ENCODE measurements at regions not wholly inside any gene's neighbourhood (a gene's known extent, or its start where the extent isn't known, plus 50 kb on each side); places are given as distances from the start of the nearest gene placed in this dataset.

DNA sequence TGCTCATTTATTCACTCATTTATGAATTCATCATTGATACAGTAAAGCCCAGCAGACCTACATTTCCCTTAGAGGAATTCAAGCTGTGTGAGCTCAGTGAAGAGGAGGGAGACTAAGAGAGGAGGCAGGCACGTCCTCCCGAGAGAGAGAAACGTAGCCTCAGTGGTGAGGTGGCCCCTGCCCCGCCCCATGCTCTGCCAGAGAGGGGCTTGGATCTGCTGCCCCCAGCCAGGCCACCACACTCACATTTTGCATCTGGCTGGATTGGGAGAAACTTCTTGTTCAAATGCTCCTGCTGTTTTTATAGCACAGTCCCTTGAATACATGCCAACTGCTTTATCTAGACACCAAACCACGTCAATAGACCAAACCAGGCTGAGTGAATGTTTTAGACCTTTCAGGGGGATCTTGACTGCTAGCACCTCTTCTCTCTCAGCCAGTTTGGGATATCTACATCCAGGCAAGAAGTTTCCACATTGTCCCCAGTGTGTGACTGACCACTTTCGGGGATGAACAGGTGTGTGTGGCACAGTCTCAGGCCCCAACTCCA, 67.7 kb upstream of the AJAP1 start:
- no peak for DNase-seq (ENCODE audit: low spot score in 2 of 2)
- no peak for FAIRE-seq

DNA sequence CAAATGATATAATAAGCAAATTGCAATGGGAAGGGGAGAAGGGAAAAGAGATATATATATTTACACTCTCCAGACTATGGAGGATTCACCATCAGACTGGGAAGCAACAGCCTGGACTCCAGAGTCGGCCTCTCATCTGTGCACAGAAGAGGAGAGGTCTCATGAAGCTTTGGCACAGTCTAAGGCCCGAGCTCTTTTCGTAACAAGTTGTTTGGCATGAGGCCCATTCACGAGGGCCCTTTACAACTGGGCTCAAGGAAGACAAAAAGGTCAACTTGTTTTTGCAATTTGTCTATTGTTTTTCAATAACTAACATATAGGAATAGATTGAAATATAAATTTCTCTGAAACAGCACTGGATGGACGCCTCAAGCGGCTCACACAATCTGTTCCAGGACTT, 66.7 kb upstream of the AJAP1 start:
- DNase-seq (ENCODE audit: low spot score in 2 of 2) (no peak), FAIRE-seq (no peak)

- DNase-seq (ENCODE audit: low spot score in 2 of 2) (no peak), FAIRE-seq (no peak)
These were observed 63.7 kb upstream of the AJAP1 start for GRCh38 chr1:4590756-4591155.

- DNase-seq (ENCODE audit: low spot score in 2 of 2) (no peak), FAIRE-seq (no peak)
These were observed 62.5 kb upstream of the AJAP1 start for GRCh38 chr1:4591926-4592325.

GRCh38 chr1:4593106-4593505, 61.3 kb upstream of the AJAP1 start:
- FAIRE-seq, result no peak
- DNase-seq (ENCODE audit: low spot score in 2 of 2), result no peak

DNA sequence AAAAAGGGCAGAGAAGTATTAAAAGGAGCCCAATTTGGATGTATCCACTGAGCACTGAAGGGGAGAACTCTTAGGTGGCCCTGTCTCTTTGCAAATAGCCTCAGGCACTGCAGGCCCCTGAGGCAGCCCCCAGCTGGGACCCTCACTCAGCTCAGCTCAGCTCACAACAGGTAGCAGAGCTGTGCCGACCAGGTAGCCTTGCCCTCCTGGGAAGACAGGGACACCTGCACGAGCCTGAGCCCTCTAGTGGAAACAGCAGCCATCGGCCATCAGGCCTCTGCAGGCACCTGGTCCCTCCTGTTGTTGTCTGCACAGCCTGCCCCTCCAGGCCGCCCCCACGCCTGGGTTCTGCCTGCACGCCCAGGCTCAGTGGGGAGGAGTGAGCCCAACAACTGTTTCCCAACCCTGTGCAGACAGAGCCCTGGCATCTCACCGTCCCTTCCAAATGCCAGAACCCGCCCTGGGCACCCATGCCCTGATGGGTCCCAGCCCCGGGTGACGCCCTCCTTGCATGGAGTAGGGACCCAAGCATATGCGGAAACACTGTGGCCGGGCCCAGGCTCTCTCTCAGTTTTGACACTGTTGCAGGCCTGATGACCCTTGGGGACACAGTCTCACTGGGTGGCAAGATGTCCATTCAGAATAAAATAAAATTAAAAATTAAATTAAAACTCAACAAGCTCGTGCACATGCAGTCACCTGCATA, 60.0 kb upstream of the AJAP1 start:
- no peak for FAIRE-seq
- no peak for DNase-seq (ENCODE audit: low spot score in 2 of 2)

GRCh38 chr1:4595341-4596225, 58.8 kb upstream of the AJAP1 start:
- DNase-seq (ENCODE audit: low spot score in 2 of 2) (no peak), FAIRE-seq (no peak)

- FAIRE-seq (no peak), DNase-seq (ENCODE audit: low spot score in 2 of 2) (no peak)
These were observed 57.9 kb upstream of the AJAP1 start for GRCh38 chr1:4596486-4596885.

DNA sequence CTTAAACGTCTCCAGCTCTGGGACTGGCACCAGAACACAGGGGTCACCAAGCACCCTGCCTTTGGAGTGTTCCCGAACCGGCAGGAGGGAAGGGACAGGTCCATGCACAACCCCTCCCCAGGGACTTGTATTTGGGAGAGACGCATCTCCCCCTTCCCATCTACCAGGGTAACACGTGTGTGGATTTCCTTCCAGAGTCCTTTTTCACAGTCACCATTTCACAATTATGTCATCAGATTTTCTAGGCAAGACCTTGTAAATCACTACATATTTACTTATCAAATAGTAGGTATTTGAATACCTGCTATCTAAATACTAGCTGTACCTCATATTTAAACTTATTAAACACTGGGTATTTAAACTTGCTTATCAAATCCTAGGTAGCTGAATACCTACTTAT, 57.4 kb upstream of the AJAP1 start:
- DNase-seq (ENCODE audit: low spot score in 2 of 2) (no peak), FAIRE-seq (no peak)

DNA sequence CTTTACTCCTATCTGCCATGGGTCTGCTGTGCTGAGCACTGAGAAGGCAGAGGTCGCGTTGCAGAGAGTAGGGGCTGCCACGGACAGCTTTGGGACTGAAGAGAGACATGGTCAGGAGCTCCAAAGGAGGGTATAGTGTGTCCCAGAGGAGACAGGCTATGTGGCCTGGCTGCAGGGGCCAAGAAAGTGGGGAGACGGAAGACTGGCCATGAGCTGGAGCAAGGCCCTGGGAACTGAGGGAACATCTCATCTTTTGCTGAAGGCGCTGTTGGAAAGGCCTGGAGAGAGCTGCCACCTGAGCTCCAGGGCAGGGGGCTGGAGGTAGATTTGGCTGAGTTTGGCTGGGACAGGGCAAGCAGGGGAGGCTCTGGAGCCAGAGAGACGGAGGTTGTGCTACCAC, 55.8 kb upstream of the AJAP1 start:
- DNase-seq (ENCODE audit: low spot score in 2 of 2), result no peak
- no peak for FAIRE-seq

- DNase-seq (ENCODE audit: low spot score in 2 of 2) (no peak), FAIRE-seq (no peak)
These were observed 54.9 kb upstream of the AJAP1 start for GRCh38 chr1:4599521-4599920.

DNA sequence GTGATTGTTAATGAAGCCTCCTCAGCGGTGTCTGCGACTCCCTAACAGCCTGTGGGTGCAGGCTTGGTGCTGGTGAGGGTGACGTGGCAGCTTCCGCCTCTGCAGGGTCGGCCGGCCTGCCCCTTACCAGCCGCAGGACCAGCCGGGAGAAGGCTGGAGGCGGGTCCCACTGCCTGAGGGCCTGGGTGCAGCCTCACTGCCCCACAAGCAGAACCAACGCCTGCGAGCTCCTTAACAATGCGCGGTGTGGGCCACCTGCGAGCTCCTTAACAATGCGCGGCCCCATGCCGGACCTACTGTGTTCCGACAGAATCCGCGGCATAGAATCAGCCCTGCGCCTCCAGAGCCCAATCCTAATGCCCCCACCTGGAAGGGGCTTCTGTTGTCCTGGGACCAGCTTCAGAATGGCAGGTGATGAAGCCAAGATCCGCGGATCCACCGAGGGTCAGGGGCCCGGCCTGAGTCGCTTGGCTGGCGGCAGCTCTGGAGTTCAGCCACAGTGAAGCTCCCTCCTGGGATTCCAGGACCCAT, 54.4 kb upstream of the AJAP1 start:
- DNase-seq (ENCODE audit: low spot score in 2 of 2) (no peak), FAIRE-seq (no peak)

GRCh38 chr1:4600615-4601460, 53.6 kb upstream of the AJAP1 start:
- DNase-seq (ENCODE audit: low spot score in 2 of 2) (no peak), FAIRE-seq (no peak)

DNA sequence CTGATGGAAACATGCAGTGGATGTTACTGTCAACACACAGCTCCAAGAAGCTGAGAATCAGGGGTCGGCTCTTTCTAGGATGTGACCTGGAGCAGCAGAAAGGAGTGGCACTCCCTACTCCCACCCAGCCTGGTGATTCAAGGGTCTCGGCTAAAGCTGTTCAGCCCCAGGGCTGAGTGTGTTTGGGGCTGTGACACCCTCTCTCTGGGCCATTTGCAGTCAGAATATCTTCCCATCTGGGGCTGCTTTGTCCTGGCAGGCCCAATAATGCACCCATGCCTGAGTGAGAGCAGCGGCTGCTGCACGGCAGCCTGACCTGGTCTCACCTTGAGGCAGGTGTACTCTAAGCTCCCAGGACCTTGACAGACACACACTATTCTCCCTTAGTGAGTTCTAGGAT, 52.5 kb upstream of the AJAP1 start:
- DNase-seq (ENCODE audit: low spot score in 2 of 2), result no peak
- FAIRE-seq, result no peak

DNA sequence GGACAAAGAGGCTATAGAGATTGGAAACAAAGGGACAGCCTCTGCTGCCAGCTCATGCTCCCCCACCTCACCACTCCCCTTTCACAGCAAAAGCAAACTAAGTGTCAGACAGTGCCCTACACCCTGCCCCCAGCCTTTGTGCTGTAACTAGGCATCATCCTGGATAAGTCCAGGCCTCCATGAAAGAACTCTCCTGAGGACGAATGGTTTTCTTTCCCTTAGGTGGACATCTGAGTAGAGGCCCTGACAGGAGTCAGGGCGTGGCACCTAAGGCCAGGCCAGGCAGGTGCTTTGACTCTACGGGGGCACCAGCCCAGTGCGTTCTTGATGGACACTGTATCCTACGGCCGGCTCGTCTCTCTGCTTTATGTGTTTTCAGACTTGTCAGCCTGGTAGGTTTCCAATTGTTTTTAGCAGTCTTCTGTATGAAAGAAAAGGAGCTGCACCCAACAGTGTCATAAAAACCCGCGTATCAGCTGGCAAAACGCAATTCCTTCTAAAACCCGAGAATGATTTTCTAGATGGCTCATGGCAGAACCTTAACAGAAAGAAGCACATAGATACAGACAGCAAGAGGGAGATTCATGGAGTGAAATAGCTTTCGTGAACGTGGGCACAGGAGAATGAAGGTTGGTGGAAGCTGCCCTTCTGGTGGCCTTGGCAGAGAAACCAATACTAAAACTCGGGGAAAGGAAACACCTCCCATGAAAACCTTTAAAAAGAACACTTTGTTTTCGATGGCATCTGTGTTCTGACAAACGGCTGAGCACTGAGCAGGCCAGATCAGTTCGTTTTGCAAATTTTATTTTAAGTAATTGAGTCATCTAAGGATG, 51.7 kb upstream of the AJAP1 start:
- no peak for DNase-seq (ENCODE audit: low spot score in 2 of 2)
- FAIRE-seq, result no peak

DNA sequence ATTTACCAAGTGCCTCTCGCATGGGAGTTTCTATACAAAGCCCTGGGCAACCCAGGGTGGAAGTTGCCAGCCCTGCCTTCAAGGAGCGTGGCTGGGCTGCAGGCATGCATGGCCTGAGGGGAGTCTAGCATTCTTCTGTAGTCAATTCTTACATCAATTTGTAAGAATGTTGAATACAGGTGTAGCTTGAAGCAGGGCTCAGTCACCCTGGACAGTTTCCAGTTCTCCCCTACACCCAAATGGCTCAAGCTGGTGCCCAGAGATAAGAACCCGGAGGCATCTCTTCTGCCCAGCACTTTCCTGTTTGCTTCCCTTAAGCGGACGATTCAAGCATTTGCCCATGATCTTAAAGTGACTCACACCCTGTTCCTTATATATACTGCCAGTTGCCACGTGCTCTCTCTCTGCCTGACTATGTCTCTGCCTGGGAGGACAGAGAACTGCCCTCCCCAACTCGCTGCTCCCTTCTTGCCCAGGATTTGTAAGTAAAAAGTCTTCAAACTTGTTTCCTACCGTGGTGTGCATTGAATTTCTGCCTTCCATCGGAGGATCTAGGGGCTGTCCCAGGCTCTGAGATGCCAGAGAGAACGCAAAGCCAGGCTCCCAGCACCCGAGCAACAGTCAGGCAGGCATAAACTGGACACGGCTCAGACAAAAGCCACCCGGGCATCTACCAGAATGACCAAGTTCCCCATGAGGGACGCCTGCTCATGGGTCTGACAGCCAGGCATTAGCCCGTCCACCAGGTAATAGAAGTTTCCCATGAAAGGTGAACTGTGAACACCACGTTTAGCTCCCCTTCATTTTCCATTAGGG, 50.9 kb upstream of the AJAP1 start:
- FAIRE-seq, result no peak
- no peak for DNase-seq (ENCODE audit: low spot score in 2 of 2)
